ENCODE measurements at regions not wholly inside any gene's neighbourhood (a gene's known extent, or its start where the extent isn't known, plus 50 kb on each side); places are given as distances from the start of the nearest gene placed in this dataset.

DNA sequence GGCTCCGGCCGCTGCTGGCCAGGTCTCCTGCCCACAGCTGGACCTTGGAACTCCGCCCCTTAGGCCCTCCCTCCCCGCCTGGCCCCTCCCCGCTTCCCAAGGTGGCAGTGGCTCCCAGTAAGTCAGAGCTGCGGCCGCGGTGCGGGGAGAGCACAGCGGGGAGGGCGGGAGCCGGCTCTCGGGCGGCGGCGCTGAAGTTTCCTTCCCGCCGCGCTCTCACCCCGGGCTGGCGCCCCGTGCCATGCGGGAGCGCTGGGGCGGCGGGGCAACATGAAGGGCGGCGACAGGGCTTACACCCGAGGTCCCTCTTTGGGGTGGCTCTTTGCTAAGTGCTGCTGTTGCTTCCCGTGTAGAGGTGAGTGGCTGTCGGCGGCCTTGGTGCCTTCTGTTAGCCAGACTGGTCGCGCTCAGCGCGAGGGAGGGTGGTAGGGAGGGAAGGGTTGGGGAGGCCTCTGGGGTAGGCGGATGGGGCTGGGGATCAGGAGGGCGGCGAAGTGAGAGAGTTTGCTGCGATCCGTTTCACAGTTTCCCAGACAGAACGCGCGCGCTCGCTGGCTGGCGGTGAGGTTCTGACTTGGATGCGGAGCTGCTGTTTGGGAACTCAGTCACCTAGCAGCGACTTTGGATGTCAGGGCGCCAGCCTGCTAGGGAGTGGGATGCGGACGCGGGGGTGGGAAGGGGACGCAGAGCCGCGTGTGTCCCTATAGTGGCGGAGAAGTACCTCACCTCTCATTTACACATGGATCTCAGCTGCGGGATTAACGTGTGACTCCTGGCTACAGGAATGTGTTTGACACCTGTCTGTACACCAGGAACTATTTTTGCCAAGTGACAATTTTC lies 145.5 kb upstream of the UMPS start:
- H3K4me3 ChIP-seq (ENCODE audit: low read length) = peak overlapping the region; percentile 54
- TF ChIP-seq, protein P1, sequence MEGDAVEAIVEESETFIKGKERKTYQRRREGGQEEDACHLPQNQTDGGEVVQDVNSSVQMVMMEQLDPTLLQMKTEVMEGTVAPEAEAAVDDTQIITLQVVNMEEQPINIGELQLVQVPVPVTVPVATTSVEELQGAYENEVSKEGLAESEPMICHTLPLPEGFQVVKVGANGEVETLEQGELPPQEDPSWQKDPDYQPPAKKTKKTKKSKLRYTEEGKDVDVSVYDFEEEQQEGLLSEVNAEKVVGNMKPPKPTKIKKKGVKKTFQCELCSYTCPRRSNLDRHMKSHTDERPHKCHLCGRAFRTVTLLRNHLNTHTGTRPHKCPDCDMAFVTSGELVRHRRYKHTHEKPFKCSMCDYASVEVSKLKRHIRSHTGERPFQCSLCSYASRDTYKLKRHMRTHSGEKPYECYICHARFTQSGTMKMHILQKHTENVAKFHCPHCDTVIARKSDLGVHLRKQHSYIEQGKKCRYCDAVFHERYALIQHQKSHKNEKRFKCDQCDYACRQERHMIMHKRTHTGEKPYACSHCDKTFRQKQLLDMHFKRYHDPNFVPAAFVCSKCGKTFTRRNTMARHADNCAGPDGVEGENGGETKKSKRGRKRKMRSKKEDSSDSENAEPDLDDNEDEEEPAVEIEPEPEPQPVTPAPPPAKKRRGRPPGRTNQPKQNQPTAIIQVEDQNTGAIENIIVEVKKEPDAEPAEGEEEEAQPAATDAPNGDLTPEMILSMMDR (conservative IDR thresholded peaks at IDR 0.05; ENCODE audit: low read length) = no peak
- no peak for DNase-seq (ENCODE audit: low read depth)

DNA sequence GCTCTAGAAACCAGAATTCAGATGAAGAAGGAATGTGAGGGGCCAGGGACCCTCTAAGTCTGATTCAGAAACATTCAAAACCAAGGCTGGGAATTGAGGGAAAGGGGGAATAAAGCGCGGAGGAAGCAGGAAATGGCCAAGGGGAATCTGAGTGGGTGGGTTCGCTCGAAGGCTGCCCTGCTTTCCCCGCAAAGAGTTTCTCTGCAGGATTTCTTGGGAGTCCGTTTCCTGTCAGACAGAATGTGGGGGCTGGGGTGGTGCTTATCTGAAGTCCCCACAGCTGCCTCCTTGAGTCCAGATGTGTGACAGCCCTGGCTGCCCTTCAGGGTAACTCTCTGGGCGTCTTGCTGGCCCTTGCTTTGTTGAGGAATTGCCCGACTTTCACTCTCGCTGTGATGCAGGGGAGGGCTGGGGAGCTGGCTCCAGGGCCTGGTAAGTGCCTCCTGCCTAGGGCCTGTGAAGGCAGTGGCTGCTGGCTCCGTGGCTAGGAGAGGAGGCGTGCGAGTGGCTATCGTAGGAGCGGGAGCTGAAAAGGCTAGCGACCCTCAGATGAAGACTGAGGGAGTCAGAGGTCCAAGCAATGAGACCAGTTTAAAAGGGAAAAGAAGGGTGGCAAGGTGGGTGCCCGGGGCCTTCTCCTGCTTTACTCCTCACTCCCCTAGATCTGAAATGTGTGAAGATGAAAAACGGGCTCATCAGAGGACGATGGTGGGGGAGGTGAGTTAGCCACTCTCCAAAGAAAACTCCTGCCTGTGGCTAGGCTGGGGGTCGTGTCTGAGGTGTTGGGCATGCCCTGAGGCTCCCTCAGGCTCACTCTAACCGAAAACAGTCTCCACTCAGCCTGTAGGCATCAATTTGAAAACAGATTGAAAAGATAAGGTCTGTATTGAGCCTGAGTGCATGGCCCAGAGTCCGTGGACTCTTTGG lies 143.9 kb upstream of the UMPS start:
- TF ChIP-seq, protein P1 (conservative IDR thresholded peaks at IDR 0.05; ENCODE audit: low read length) = no peak
- H3K4me3 ChIP-seq (ENCODE audit: low read length) = no peak overlapping the region
- no peak for DNase-seq (ENCODE audit: low read depth)

DNA sequence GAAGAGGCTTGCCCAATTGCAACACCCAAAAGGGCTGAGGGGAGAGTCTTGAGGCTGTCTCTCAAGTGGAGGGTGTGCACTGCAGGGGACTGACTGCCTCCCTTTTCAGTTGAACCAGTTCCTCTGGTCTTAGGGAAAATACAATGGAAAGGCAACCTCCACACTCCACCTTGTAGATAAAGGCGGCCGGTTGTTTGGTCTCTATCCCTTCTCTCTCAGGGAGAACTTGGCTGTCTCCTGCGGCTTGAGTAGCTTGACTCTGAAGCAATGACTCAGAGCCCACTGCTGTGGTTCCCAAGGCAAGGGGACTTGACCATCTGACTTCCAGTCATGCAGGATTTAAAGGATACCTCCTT lies 143.2 kb upstream of the UMPS start:
- no peak for DNase-seq (ENCODE audit: low read depth)
- H3K4me3 ChIP-seq (ENCODE audit: low read length) = no peak overlapping the region
- TF ChIP-seq, protein P1 (conservative IDR thresholded peaks at IDR 0.05; ENCODE audit: low read length) = no peak

DNA sequence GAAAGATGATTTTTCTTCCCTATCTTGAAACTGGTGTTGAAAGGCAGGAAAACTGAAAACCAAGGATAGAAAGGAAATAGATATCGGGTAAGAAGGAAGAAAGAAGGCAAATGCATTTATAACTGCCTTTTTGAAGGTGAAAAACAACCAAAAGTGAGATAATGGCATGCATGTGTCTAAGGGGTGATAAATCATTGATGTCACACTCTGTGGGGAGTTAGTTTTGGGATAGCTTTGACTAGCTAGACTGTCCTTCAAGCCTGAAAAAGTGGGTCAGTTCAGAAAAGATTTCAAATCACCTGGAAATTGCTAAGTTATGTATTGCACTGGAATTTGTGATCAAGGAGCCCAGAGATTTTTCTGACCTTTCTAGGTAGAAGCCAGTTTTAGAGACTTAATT lies 142.2 kb upstream of the UMPS start:
- TF ChIP-seq, protein P1 (conservative IDR thresholded peaks at IDR 0.05; ENCODE audit: low read length) = no peak
- H3K4me3 ChIP-seq (ENCODE audit: low read length) = no peak overlapping the region
- DNase-seq (ENCODE audit: low read depth) = no peak

DNA sequence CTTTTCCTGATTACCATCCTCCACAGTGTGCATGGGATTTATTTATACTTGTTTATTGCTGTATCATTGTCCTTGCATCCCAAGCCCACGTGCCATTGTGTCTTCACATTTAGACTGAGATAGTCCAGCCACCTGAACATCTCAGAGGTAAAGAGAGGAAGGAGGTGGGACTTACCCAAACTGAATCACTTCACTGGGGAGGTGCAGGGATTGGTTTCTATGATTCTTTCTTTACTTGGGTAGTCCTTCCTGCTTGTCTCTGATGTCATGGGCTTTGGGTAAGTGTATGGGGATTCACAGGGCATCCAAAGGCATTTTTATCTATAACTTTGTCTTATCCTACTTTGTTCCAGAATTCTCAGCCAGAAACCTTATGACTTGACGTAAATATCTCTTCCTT lies 141.5 kb upstream of the UMPS start:
- no peak overlapping the region for H3K4me3 ChIP-seq (ENCODE audit: low read length)
- TF ChIP-seq, protein P1 (conservative IDR thresholded peaks at IDR 0.05; ENCODE audit: low read length) = no peak
- no peak for DNase-seq (ENCODE audit: low read depth)

DNA sequence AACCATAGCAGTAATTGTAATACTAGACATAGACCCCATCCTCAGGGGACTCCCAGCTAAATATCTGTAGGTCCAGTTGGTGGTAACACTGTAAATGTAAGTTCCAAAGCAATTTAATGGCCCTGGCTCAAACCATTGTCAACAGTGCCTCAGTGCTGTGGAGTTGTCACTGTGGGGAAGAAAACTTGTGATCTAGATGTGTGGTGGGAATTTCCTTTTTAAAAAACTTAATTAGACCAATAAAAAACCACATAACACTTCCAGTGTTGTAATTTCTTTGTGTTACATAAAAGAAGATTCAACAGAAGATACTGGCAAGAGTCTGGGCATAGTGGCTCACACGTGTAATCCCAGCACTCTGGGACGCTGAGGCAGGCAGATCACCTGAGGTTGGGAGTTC lies 138.6 kb upstream of the UMPS start:
- TF ChIP-seq, protein P1 (conservative IDR thresholded peaks at IDR 0.05; ENCODE audit: low read length) = no peak
- no peak for DNase-seq (ENCODE audit: low read depth)
- H3K4me3 ChIP-seq (ENCODE audit: low read length) = no peak overlapping the region
